ENCODE measurements at regions not wholly inside any gene's neighbourhood (a gene's known extent, or its start where the extent isn't known, plus 50 kb on each side); places are given as distances from the start of the nearest gene placed in this dataset.

GRCh38 chr11:97389270-97389669 lies 999.5 kb downstream of the JRKL start:
- DNase-seq (ENCODE audit: low read depth, low spot score) = no peak

GRCh38 chr11:97398246-97398645 lies 1008.4 kb downstream of the JRKL start:
- DNase-seq (ENCODE audit: low read depth, low spot score) = no peak

- no peak for DNase-seq (ENCODE audit: low read depth, low spot score)
Measured at GRCh38 chr11:97409141-97409540, 1019.3 kb downstream of the JRKL start.

- no peak for DNase-seq (ENCODE audit: low read depth, low spot score)
Measured at GRCh38 chr11:97414801-97415200, 1025.0 kb downstream of the JRKL start.

GRCh38 chr11:97419729-97420128 lies 1029.9 kb downstream of the JRKL start:
- no peak for DNase-seq (ENCODE audit: low read depth, low spot score)

GRCh38 chr11:97428247-97428790 lies 1038.5 kb downstream of the JRKL start:
- DNase-seq (ENCODE audit: low read depth, low spot score) = no peak

- DNase-seq (ENCODE audit: low read depth, low spot score) = no peak
Measured at GRCh38 chr11:97430877-97431276, 1041.1 kb downstream of the JRKL start.

GRCh38 chr11:97432926-97433325 lies 1043.1 kb downstream of the JRKL start:
- no peak for DNase-seq (ENCODE audit: low read depth, low spot score)

- DNase-seq (ENCODE audit: low read depth, low spot score) = no peak
Measured at GRCh38 chr11:97445561-97445960, 1055.7 kb downstream of the JRKL start.

- DNase-seq (ENCODE audit: low read depth, low spot score) = no peak
Measured at GRCh38 chr11:97451441-97451840, 1061.6 kb downstream of the JRKL start.

GRCh38 chr11:97454988-97455387 lies 1065.2 kb downstream of the JRKL start:
- DNase-seq (ENCODE audit: low read depth, low spot score) = no peak

- no peak for DNase-seq (ENCODE audit: low read depth, low spot score)
Measured at GRCh38 chr11:97460091-97460490, 1070.3 kb downstream of the JRKL start.

GRCh38 chr11:97461044-97461880 lies 1071.4 kb downstream of the JRKL start:
- no peak for DNase-seq (ENCODE audit: low read depth, low spot score)

GRCh38 chr11:97461934-97462333 lies 1072.1 kb downstream of the JRKL start:
- no peak for DNase-seq (ENCODE audit: low read depth, low spot score)

- DNase-seq (ENCODE audit: low read depth, low spot score) = no peak
Measured at GRCh38 chr11:97463891-97464290, 1074.1 kb downstream of the JRKL start.

- DNase-seq (ENCODE audit: low read depth, low spot score) = no peak
Measured at GRCh38 chr11:97471480-97471879, 1081.7 kb downstream of the JRKL start.

GRCh38 chr11:97487387-97487786 lies 1097.6 kb downstream of the JRKL start:
- no peak for DNase-seq (ENCODE audit: low read depth, low spot score)

- DNase-seq (ENCODE audit: low read depth, low spot score) = no peak
Measured at GRCh38 chr11:97498891-97499290, 1109.1 kb downstream of the JRKL start.

GRCh38 chr11:97502201-97502600 lies 1112.4 kb downstream of the JRKL start:
- DNase-seq (ENCODE audit: low read depth, low spot score) = no peak

- DNase-seq (ENCODE audit: low read depth, low spot score) = no peak
Measured at GRCh38 chr11:97506076-97506759, 1116.4 kb downstream of the JRKL start.

GRCh38 chr11:97514446-97514845 lies 1124.6 kb downstream of the JRKL start:
- DNase-seq (ENCODE audit: low read depth, low spot score) = no peak

- DNase-seq (ENCODE audit: low read depth, low spot score) = no peak
Measured at GRCh38 chr11:97516688-97517087, 1126.9 kb downstream of the JRKL start.

GRCh38 chr11:97525273-97525672 lies 1135.5 kb downstream of the JRKL start:
- no peak for DNase-seq (ENCODE audit: low read depth, low spot score)
